Spleen (tissue), 11 donors: ENCODE measurements at regions not wholly inside any gene's neighbourhood (a gene's known extent, or its start where the extent isn't known, plus 50 kb on each side); places are given as distances from the start of the nearest gene placed in this dataset.
"Not testable (repeated sequence)": the region's sequence is repeated elsewhere in the genome, so short reads cannot be mapped to it uniquely, and the experiment has no call there.

ENCODE experiments used
- DNase-seq: peaks from one replicate; pipeline ENCODE4 v3.0.0-alpha.2; 2020
- H3K27ac ChIP-seq, 8 donors: fragments of 200-600 bp; sonication (generic) in 7 of 8; 1 replicate in 4 of 8; 2 replicates in 4 of 8; pipeline versions ENCODE4 v1.5.0 to v1.8.0; 2016 to 2021; ENCODE audit warnings: inconsistent platforms in 4 of 8, mild to moderate bottlenecking in 4 of 8, moderate library complexity in 1 of 8
- H3K27me3 ChIP-seq, 7 donors: fragments of 200-600 bp; sonication (generic) in 6 of 7; replicated peaks in 1 of 7; 1 replicate in 4 of 7; 2 replicates in 3 of 7; pipeline versions ENCODE4 v1.5.0 to v1.8.0; 2016 to 2021; ENCODE audit warnings: inconsistent platforms in 3 of 7, mild to moderate bottlenecking in 1 of 7
- H3K36me3 ChIP-seq, 6 donors: fragments of 200-600 bp; sonication (generic) in 5 of 6; 1 replicate in 4 of 6; 2 replicates in 2 of 6; pipeline versions ENCODE4 v1.5.0 to v1.8.0; 2016 to 2021; ENCODE audit warnings: inconsistent platforms in 2 of 6
- H3K4me1 ChIP-seq, 6 donors: fragments of 200-600 bp; sonication (generic) in 5 of 6; 1 replicate in 3 of 6; 2 replicates in 3 of 6; pipeline versions ENCODE4 v1.5.0 to v1.8.0; 2016 to 2021; ENCODE audit warnings: inconsistent platforms in 3 of 6
- H3K4me3 ChIP-seq, 8 donors: fragments of 200-600 bp; sonication (generic) in 7 of 8; 1 replicate in 4 of 8; 2 replicates in 4 of 8; pipeline versions ENCODE4 v1.5.0 to v1.8.0; 2016 to 2021; ENCODE audit warnings: inconsistent platforms in 4 of 8, mild to moderate bottlenecking in 4 of 8, moderate library complexity in 2 of 8
- H3K9me3 ChIP-seq, 8 donors: fragments of 200-600 bp; sonication (generic) in 7 of 8; 1 replicate in 4 of 8; 2 replicates in 4 of 8; pipeline versions ENCODE4 v1.5.0 to v1.8.0; 2016 to 2021; ENCODE audit warnings: inconsistent platforms in 4 of 8
- CTCF ChIP-seq, 11 experiments: fragments of 200-600 bp in 7 of 11; fragments of 450-650 bp in 4 of 11; sonication (generic) in 4 of 11; IDR thresholded peaks in 8 of 11; conservative IDR thresholded peaks in 3 of 11; 1 replicate in 7 of 11; 2 replicates in 4 of 11; pipeline versions ENCODE4 v1.4.0 to v1.8.0; 2016 to 2021; ENCODE audit warnings: antibody characterized with exemption in 11 of 11, inconsistent platforms in 4 of 11, mild to moderate bottlenecking in 1 of 11
- POLR2A ChIP-seq, 3 donors: fragments of 450-650 bp; IDR thresholded peaks; one replicate each; pipeline ENCODE4 v1.5.1; 2017; ENCODE audit warnings: antibody characterized with exemption in 3 of 3, mild to moderate bottlenecking in 1 of 3
- POLR2AphosphoS5 ChIP-seq, 3 donors: sonication (generic); formaldehyde crosslinking; IDR thresholded peaks; one replicate each; pipeline ENCODE4 v1.5.1; 2017; ENCODE audit warnings: antibody characterized with exemption in 3 of 3
- WGBS, 5 donors: extraction: QIAGEN DNeasy Blood & Tissue Kit in 3 of 5; methylation state at CpG; one replicate each; pipeline versions ENCODE4 v1.1.5 to v1.1.7; 2013 to 2018; 5-methylcytosine and 5-hydroxymethylcytosine counted together
- intact Hi-C: fragments of 100-400 bp; cut with DNase I; formaldehyde crosslinking; loops from one replicate; pipeline ENCODE4 v1.15.0; 2023; ENCODE audit warnings: low total_unique reads
- donor health status: healthy with polysubstance abuse.
- donor health status: DM: no; HTN: no; CAD: no; lungs with moderate emphysema.
- donor health status: DM: no; HTN: no; CAD: no.
- donor health status: Bipolar disorder and iron deficiency.
- donor health status: healthy.
- donor health status: DM: no; HTN: no; CAD: no.
- donor health status: DM: yes; HTN: yes; CAD: no.

- TF ChIP-seq POLR2A (IDR thresholded peaks at IDR 0.05) (no peak), POLR2AphosphoS5 (IDR thresholded peaks at IDR 0.05) (no peak), CTCF (IDR thresholded peaks at IDR 0.05 in 8 of 11, conservative IDR thresholded peaks at IDR 0.05 in 3 of 11) (no peak)
- no peaks in the 10 kb centered on the region for H3K27me3 ChIP-seq
- 75 to 81% (median 76%) methylated on average over 20 of the region's 20 CpGs for WGBS, 5 donors
- H3K4me3 ChIP-seq = no peak overlapping the region
- H3K36me3 ChIP-seq = peaks cover 0 to 14% (median 0%) of the 10 kb centered on the region in 6 donors
- no peaks in the 10 kb centered on the region for H3K9me3 ChIP-seq
- peak overlapping the region in 1 of 8 donors; percentile 92 for H3K27ac ChIP-seq
- intact Hi-C loops = no loop called here
- no peak for DNase-seq
- H3K4me1 ChIP-seq = peaks cover 0 to 62% (median 6%) of the 10 kb centered on the region in 6 donors
These were observed 169.8 kb downstream of the LAT start for GRCh38 chr16:29154676-29155121.

- intact Hi-C loops = no loop called here
- WGBS, 5 donors = 65 to 89% (median 75%) methylated on average over 12 to 18 of the region's 18 CpGs
- H3K36me3 ChIP-seq = peaks cover 0 to 14% (median 0%) of the 10 kb centered on the region in 6 donors
These were observed 169.2 kb downstream of the LAT start for GRCh38 chr16:29154088-29154487.

GRCh38 chr16:29153307-29153706, 168.5 kb downstream of the LAT start:
- H3K36me3 ChIP-seq, intact Hi-C loops, H3K9me3 ChIP-seq, H3K4me3 ChIP-seq, H3K27me3 ChIP-seq, DNase-seq: not testable (repeated sequence)
- peak overlapping the region in 2 of 8 donors; percentile 18 to 92 for H3K27ac ChIP-seq
- peaks cover 3 to 70% (median 20%) of the 10 kb centered on the region in 6 donors for H3K4me1 ChIP-seq
- WGBS, 5 donors = 74 to 80% (median 79%) methylated on average over 10 to 15 of the region's 15 CpGs

More at GRCh38 chr16:29154088-29154487, 169.2 kb downstream of the LAT start:
- Histone ChIP-seq H3K9me3 (no peaks in the 10 kb centered on the region), H3K27me3 (no peaks in the 10 kb centered on the region), H3K4me1 (peaks cover 2 to 68% (median 12%) of the 10 kb centered on the region in 6 donors), H3K27ac (peak overlapping the region in 1 of 8 donors; percentile 92), H3K4me3 (no peak overlapping the region)
- DNase-seq = no peak
- TF ChIP-seq POLR2AphosphoS5 (IDR thresholded peaks at IDR 0.05) (no peak), CTCF (IDR thresholded peaks at IDR 0.05 in 8 of 11, conservative IDR thresholded peaks at IDR 0.05 in 3 of 11) (no peak), POLR2A (IDR thresholded peaks at IDR 0.05) (no peak)

GRCh38 chr16:29152544-29153031, 167.7 kb downstream of the LAT start:
- not testable (repeated sequence) for H3K9me3 ChIP-seq
- H3K27ac ChIP-seq = peak overlapping the region in 4 of 8 donors; percentile 52 to 61 (median 54)

GRCh38 chr16:29151317-29151716, 166.5 kb downstream of the LAT start:
- no peak overlapping the region for H3K4me3 ChIP-seq
- H3K36me3 ChIP-seq = peaks cover 0 to 5% (median 0%) of the 10 kb centered on the region in 6 donors
- intact Hi-C loops = no loop called here
- peaks cover 3 to 55% (median 19%) of the 10 kb centered on the region in 6 donors for H3K4me1 ChIP-seq
- TF ChIP-seq POLR2AphosphoS5 (IDR thresholded peaks at IDR 0.05) = no peak
- TF ChIP-seq POLR2A (IDR thresholded peaks at IDR 0.05) = no peak
- no peak for TF ChIP-seq CTCF (IDR thresholded peaks at IDR 0.05 in 8 of 11, conservative IDR thresholded peaks at IDR 0.05 in 3 of 11)
- 95 to 99% (median 97%) methylated on average over 8 to 12 of the region's 12 CpGs for WGBS, 5 donors
- no peaks in the 10 kb centered on the region for H3K27me3 ChIP-seq
- no peaks in the 10 kb centered on the region for H3K9me3 ChIP-seq
- DNase-seq = no peak
- no peak overlapping the region for H3K27ac ChIP-seq

More at GRCh38 chr16:29152544-29153031, 167.7 kb downstream of the LAT start:
- peaks cover 3 to 67% (median 22%) of the 10 kb centered on the region in 6 donors for H3K4me1 ChIP-seq
- H3K36me3 ChIP-seq, H3K4me3 ChIP-seq, intact Hi-C loops, H3K27me3 ChIP-seq, DNase-seq: not testable (repeated sequence)
- TF ChIP-seq POLR2AphosphoS5 (IDR thresholded peaks at IDR 0.05) = peak in 1 of 3 donors; percentile 18
- 19 to 53% (median 24%) methylated on average over 11 to 12 of the region's 12 CpGs for WGBS, 5 donors

GRCh38 chr16:29149912-29150311, 165.1 kb downstream of the LAT start:
- WGBS, 5 donors = 91 to 95% (median 95%) methylated on average over 12 of the region's 12 CpGs
- intact Hi-C loops, DNase-seq, H3K4me3 ChIP-seq, H3K9me3 ChIP-seq, H3K27me3 ChIP-seq: not testable (repeated sequence)
- peaks cover 0 to 17% (median 3%) of the 10 kb centered on the region in 6 donors for H3K36me3 ChIP-seq
- H3K4me1 ChIP-seq = peaks cover 3 to 52% (median 19%) of the 10 kb centered on the region in 6 donors
- peak overlapping the region in 6 of 8 donors; percentile 54 to 83 (median 76) for H3K27ac ChIP-seq
